GM12892 (cell line): ENCODE measurements at regions not wholly inside any gene's neighbourhood (a gene's known extent, or its start where the extent isn't known, plus 50 kb on each side); places are given as distances from the start of the nearest gene placed in this dataset.

Experiments
- POLR2A ChIP-seq: IDR thresholded peaks from 2 replicates; pipeline ENCODE4 v1.6.1; 2011; ENCODE audit warnings: low read depth, low read length, control low read depth
- POLR2AphosphoS5 ChIP-seq: IDR thresholded peaks from 2 replicates; pipeline ENCODE4 v1.6.1; 2011; ENCODE audit warnings: low read depth, low read length, control low read depth
- TAF1 ChIP-seq: IDR thresholded peaks from 2 replicates; pipeline ENCODE4 v1.6.1; 2011; ENCODE audit warnings: low read depth, mild to moderate bottlenecking, control low read depth, low read length, borderline replicate concordance

- TF ChIP-seq POLR2A (no peak), POLR2AphosphoS5 (no peak), TAF1 (no peak)
These were observed 414.7 kb upstream of the PIK3C3 start for GRCh38 chr18:41540237-41540871.
